ENCODE measurements at regions not wholly inside any gene's neighbourhood (a gene's known extent, or its start where the extent isn't known, plus 50 kb on each side); places are given as distances from the start of the nearest gene placed in this dataset.

DNA sequence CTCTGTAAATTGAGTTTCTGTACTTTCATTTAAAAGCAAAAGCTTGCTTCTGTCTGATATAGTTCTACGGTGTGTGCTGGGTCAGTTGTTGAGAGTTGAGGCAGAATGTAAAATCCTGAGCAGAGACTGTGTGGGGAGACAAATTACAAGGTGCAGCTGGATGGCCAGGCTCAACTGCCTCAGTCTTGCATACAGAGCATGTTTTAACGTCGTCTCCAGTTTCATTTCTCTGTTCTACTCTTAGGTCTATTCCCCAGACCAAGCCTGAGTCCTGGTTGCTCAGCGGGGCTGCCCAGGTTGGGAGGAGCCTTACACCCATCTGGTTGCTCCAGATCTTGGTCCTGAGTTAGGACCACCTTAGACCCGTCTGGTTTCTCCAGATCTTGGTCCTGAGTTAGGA lies 54.4 kb upstream of the MEDAG start:
- DNase-seq = no peak
- WGBS, 5 donors = 65 to 82% (median 70%) methylated on average over 5 of the region's 5 CpGs
- H3K36me3 ChIP-seq = no peaks in the 10 kb centered on the region
- H3K4me1 ChIP-seq = no peaks in the 10 kb centered on the region
- intact Hi-C loops (cut with DNase I; ENCODE audit: low total_unique reads) = no loop called here
- H3K9me3 ChIP-seq = peaks cover 0 to 3% (median 0%) of the 10 kb centered on the region in 8 donors
- no peak overlapping the region for H3K4me3 ChIP-seq
- H3K27ac ChIP-seq = no peak overlapping the region
- no peaks in the 10 kb centered on the region for H3K27me3 ChIP-seq (replicated peaks in 1 of 7)
- TF ChIP-seq POLR2AphosphoS5 (IDR thresholded peaks at IDR 0.05) = no peak
- TF ChIP-seq POLR2A (IDR thresholded peaks at IDR 0.05) = no peak
- TF ChIP-seq, protein P1, sequence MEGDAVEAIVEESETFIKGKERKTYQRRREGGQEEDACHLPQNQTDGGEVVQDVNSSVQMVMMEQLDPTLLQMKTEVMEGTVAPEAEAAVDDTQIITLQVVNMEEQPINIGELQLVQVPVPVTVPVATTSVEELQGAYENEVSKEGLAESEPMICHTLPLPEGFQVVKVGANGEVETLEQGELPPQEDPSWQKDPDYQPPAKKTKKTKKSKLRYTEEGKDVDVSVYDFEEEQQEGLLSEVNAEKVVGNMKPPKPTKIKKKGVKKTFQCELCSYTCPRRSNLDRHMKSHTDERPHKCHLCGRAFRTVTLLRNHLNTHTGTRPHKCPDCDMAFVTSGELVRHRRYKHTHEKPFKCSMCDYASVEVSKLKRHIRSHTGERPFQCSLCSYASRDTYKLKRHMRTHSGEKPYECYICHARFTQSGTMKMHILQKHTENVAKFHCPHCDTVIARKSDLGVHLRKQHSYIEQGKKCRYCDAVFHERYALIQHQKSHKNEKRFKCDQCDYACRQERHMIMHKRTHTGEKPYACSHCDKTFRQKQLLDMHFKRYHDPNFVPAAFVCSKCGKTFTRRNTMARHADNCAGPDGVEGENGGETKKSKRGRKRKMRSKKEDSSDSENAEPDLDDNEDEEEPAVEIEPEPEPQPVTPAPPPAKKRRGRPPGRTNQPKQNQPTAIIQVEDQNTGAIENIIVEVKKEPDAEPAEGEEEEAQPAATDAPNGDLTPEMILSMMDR (IDR thresholded peaks at IDR 0.05 in 8 of 11, conservative IDR thresholded peaks at IDR 0.05 in 3 of 11) = no peak

DNA sequence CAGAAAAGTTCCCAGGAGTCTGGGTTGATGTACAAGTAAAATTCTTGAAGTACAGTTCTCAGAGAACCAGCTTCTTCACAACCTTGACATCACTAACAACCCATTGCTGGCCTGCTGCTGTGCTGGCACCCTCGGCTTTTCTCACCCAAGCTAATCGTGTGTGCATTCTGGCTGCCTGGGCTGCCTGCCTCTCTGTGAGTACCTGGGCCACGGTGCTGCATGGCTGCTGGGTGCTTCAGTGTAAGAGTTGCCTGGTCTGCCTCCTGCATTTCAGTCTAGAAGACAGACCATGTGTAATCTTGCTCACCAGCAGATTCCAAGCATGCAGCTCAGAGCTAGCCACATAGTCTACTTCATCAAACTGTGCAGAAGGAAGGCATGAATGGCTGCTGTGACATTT lies 50.5 kb upstream of the MEDAG start:
- no peaks in the 10 kb centered on the region for H3K36me3 ChIP-seq
- no peaks in the 10 kb centered on the region for H3K4me1 ChIP-seq
- no peak overlapping the region for H3K27ac ChIP-seq
- TF ChIP-seq, protein P1 (IDR thresholded peaks at IDR 0.05 in 8 of 11, conservative IDR thresholded peaks at IDR 0.05 in 3 of 11) = no peak
- TF ChIP-seq POLR2A (IDR thresholded peaks at IDR 0.05) = no peak
- DNase-seq = no peak
- 84 to 93% (median 90%) methylated on average over 3 of the region's 3 CpGs for WGBS, 5 donors
- no peaks in the 10 kb centered on the region for H3K27me3 ChIP-seq (replicated peaks in 1 of 7)
- H3K9me3 ChIP-seq = peaks cover 0 to 7% (median 4%) of the 10 kb centered on the region in 8 donors
- intact Hi-C loops (cut with DNase I; ENCODE audit: low total_unique reads) = no loop called here
- H3K4me3 ChIP-seq = no peak overlapping the region

DNA sequence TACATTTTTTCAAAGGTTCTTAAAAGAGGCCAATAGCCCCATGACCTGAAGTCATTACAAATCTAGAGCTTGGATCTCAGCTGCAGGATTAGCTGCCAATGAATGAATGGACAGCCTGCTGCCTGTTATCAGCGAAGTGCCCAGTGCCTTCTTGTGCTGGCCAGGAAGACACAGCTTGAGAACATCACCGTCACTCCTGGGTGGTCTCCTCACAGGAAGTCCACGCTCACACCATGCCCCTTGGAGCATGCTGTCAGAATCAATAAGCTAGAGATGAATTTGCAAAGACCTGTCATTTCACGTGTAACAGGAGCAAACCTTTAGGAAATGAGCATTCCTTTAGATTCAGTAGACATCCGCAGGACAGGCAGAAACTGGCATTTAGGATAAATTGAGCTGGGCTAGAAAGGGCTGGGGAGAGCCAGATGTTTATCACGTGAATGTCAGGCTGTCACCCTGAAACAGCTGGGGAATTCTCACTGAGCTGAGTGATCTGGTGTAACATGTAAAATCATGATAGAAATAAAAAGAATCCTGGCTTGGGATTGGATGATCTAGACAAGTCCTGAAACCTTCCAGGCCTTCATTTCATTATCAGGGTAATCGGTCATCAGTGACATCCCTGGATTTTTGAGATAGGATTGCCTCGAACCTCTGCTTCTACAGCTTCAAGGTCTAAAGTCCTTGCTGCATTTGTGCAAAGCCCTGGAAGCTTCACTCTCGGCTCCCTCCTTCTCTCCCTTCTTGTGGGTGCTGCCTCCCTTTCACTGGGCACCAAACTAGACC lies 49.9 kb upstream of the MEDAG start:
- Histone ChIP-seq H3K9me3 (peaks cover 0 to 7% (median 4%) of the 10 kb centered on the region in 8 donors), H3K36me3 (no peaks in the 10 kb centered on the region), H3K27me3 (replicated peaks in 1 of 7) (no peaks in the 10 kb centered on the region), H3K27ac (no peak overlapping the region), H3K4me1 (no peaks in the 10 kb centered on the region), H3K4me3 (no peak overlapping the region)
- intact Hi-C loops (cut with DNase I; ENCODE audit: low total_unique reads) = no loop called here
- TF ChIP-seq POLR2A (IDR thresholded peaks at IDR 0.05) = no peak
- TF ChIP-seq, protein P1 (IDR thresholded peaks at IDR 0.05 in 8 of 11, conservative IDR thresholded peaks at IDR 0.05 in 3 of 11) = no peak
- no peak for TF ChIP-seq POLR2AphosphoS5 (IDR thresholded peaks at IDR 0.05)
- DNase-seq = no peak
- 59 to 86% (median 72%) methylated on average over 9 of the region's 9 CpGs for WGBS, 5 donors

Data from spleen (tissue), 11 donors.